ENCODE measurements at regions not wholly inside any gene's neighbourhood (a gene's known extent, or its start where the extent isn't known, plus 50 kb on each side); places are given as distances from the start of the nearest gene placed in this dataset.

DNA sequence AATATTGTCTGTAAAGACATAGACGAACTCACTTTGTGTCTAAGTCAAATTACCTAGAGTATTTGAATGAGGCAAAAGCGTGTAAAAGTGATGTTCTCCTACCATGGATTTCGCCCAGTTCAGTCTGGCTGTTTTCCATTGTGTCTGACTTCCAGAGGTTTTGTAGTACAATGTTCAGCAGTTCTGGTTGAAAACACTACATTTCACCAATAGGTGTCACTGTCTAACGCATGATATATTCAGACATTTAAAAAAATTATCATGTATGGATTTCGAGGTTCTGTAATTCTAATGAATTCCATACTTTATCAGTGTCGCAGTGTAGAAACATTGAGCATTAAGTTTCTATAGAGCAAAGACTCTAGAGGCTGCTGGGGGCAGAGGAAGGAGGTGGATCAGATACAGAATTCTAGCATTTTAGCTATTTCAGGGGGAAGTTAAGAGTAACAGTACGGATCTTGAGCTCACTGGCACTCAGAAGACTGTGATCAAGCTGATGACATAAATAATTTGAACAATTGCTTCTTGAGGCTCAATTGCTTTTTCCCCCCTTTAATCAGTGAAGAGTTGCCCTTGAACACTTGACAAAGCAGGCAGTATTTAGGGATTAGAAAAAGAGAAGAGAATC, 196.9 kb upstream of the RHOBTB1 start:
- no peak for DNase-seq (ENCODE audit: extremely low spot score, unreplicated experiment)
- TF ChIP-seq, protein P1, sequence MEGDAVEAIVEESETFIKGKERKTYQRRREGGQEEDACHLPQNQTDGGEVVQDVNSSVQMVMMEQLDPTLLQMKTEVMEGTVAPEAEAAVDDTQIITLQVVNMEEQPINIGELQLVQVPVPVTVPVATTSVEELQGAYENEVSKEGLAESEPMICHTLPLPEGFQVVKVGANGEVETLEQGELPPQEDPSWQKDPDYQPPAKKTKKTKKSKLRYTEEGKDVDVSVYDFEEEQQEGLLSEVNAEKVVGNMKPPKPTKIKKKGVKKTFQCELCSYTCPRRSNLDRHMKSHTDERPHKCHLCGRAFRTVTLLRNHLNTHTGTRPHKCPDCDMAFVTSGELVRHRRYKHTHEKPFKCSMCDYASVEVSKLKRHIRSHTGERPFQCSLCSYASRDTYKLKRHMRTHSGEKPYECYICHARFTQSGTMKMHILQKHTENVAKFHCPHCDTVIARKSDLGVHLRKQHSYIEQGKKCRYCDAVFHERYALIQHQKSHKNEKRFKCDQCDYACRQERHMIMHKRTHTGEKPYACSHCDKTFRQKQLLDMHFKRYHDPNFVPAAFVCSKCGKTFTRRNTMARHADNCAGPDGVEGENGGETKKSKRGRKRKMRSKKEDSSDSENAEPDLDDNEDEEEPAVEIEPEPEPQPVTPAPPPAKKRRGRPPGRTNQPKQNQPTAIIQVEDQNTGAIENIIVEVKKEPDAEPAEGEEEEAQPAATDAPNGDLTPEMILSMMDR (IDR thresholded peaks at IDR 0.05), result peak; percentile 80
- no peaks in the 10 kb centered on the region for H3K27me3 Mint-ChIP-seq (ENCODE audit: unreplicated experiment)
- peaks cover 1% of the 10 kb centered on the region for H3K36me3 Mint-ChIP-seq (ENCODE audit: unreplicated experiment)
- H3K9me3 Mint-ChIP-seq (ENCODE audit: unreplicated experiment), result peaks cover 8% of the 10 kb centered on the region
- peaks cover 34% of the 10 kb centered on the region for H3K4me1 Mint-ChIP-seq (ENCODE audit: unreplicated experiment)
- H3K27ac Mint-ChIP-seq (ENCODE audit: unreplicated experiment), result no peak overlapping the region
- H3K4me3 Mint-ChIP-seq (ENCODE audit: unreplicated experiment), result no peak overlapping the region

DNA sequence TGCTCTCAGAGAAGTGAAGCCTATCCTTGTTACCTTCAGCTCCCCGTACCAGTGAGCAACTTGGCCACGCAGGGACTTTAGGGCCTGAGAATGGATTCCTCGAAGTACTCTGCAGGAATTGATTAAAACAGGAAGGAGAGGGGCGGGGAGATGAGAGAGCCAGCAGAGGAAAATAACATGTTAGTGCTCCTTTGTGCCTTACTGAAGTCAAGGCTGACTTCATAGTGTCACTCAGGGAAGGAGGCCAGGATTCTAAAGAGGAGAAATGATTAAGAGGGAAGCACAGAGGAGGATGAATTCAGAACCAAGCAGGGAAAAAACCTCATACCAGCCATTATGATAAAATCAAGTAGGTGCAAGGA, 195.6 kb upstream of the RHOBTB1 start:
- DNase-seq (ENCODE audit: extremely low spot score, unreplicated experiment), result no peak
- Mint-ChIP-seq H3K36me3 (ENCODE audit: unreplicated experiment) (no peaks in the 10 kb centered on the region), H3K27me3 (ENCODE audit: unreplicated experiment) (no peaks in the 10 kb centered on the region), H3K9me3 (ENCODE audit: unreplicated experiment) (peaks cover 8% of the 10 kb centered on the region), H3K4me1 (ENCODE audit: unreplicated experiment) (peaks cover 42% of the 10 kb centered on the region), H3K27ac (ENCODE audit: unreplicated experiment) (peak overlapping the region; percentile 58), H3K4me3 (ENCODE audit: unreplicated experiment) (peak overlapping the region; percentile 18)
- TF ChIP-seq, protein P1 (IDR thresholded peaks at IDR 0.05), result no peak

DNA sequence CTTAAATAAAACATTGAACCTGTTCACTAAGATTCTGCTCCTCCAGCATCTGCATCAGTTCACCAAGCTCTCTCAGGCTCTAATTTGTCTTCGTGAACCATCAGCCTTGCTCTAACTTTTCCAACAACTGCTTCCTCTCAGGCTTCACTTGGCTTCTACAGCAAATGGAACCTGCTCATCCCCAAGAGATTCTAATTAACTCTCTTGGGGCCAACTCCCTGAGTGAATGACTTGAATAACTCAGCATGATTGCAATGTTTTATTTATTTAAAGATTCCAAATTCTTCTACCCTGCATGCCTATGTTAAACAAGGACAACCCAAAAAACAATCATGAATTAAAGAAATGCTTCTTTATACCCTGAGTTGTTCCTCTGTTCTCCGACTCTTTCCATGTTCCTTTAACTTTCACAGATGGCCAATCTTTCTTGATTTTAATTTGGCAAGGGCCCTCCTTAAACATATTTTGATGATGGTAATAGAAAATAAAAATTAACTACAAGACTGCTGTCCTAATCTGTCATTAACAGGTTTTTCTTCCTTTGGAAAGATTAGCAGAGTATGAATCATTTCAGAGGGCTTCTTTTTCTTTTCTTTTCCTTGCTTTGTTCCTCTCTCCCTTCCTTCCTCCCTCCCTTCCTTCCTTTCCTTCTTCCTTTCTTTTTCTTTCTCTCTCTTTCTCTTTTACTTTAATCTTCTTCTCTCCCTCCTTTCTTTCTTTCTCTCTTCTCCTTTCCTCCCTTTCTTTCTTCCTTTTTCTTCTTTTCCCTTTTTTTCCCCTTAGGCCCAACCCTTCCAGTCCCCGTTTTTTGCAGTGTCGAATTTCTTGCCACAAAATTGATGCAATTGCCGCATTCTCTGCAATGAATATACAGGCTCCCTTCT, 195.0 kb upstream of the RHOBTB1 start:
- TF ChIP-seq, protein P1 (IDR thresholded peaks at IDR 0.05), result no peak
- H3K4me1 Mint-ChIP-seq (ENCODE audit: unreplicated experiment), result peaks cover 42% of the 10 kb centered on the region

DNA sequence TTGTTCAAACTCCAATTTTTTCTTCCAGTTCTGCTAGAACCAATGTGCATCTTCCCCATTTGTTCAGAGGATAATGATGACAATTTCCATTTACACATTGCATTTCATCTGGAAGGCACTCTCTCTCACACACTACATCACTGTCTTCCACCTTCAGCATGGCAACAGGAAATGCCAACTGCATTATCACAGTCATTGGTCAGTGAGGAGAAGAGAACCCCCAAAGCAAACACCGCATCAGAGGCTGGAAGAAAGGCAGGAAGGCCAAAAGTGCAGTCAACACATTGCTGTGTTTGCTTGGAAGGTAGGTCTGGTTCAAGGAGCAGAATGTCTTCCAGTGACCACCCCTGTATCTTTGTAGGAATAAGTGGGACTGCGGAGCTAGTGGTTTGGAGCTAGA, 192.2 kb upstream of the RHOBTB1 start:
- DNase-seq (ENCODE audit: extremely low spot score, unreplicated experiment), result no peak
- TF ChIP-seq, protein P1 (IDR thresholded peaks at IDR 0.05), result no peak

More for the DNA sequence above, 195.0 kb upstream of the RHOBTB1 start:
- peak overlapping the region; percentile 18 for H3K4me3 Mint-ChIP-seq (ENCODE audit: unreplicated experiment)
- H3K36me3 Mint-ChIP-seq (ENCODE audit: unreplicated experiment), result no peaks in the 10 kb centered on the region
- no peak for DNase-seq (ENCODE audit: extremely low spot score, unreplicated experiment)
- H3K27me3 Mint-ChIP-seq (ENCODE audit: unreplicated experiment), result no peaks in the 10 kb centered on the region
- peaks cover 8% of the 10 kb centered on the region for H3K9me3 Mint-ChIP-seq (ENCODE audit: unreplicated experiment)
- H3K27ac Mint-ChIP-seq (ENCODE audit: unreplicated experiment), result peak overlapping the region; percentile 58

DNA sequence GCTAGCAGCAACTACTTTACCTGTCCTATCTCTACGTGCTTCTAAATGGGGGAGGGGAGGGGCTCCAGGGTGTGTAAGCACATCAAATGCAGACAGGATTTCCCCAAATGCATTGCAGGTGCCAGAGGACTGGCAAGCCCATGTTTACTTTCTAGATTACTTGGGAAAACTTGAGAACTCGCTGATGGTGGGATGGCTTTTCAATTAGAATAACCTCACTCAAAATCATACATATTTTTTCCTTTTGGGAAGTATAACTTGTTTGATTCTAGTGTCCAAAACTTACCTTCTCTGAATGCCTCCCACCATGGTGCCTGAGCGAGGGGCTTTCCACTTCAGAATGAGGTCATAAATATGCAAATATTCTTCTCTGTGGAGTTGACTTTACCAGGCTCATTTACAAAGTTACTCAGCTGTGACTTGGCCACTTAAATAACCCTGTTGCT, 191.3 kb upstream of the RHOBTB1 start:
- Mint-ChIP-seq H3K4me1 (ENCODE audit: unreplicated experiment) (peaks cover 44% of the 10 kb centered on the region), H3K27ac (ENCODE audit: unreplicated experiment) (no peak overlapping the region), H3K4me3 (ENCODE audit: unreplicated experiment) (no peak overlapping the region), H3K36me3 (ENCODE audit: unreplicated experiment) (no peaks in the 10 kb centered on the region), H3K27me3 (ENCODE audit: unreplicated experiment) (no peaks in the 10 kb centered on the region), H3K9me3 (ENCODE audit: unreplicated experiment) (peaks cover 8% of the 10 kb centered on the region)
- no peak for DNase-seq (ENCODE audit: extremely low spot score, unreplicated experiment)
- TF ChIP-seq, protein P1 (IDR thresholded peaks at IDR 0.05), result no peak

More for the DNA sequence above, 192.2 kb upstream of the RHOBTB1 start:
- peaks cover 42% of the 10 kb centered on the region for H3K4me1 Mint-ChIP-seq (ENCODE audit: unreplicated experiment)
- no peaks in the 10 kb centered on the region for H3K36me3 Mint-ChIP-seq (ENCODE audit: unreplicated experiment)
- peak overlapping the region; percentile 43 for H3K27ac Mint-ChIP-seq (ENCODE audit: unreplicated experiment)
- no peak overlapping the region for H3K4me3 Mint-ChIP-seq (ENCODE audit: unreplicated experiment)
- H3K9me3 Mint-ChIP-seq (ENCODE audit: unreplicated experiment), result peaks cover 8% of the 10 kb centered on the region
- no peaks in the 10 kb centered on the region for H3K27me3 Mint-ChIP-seq (ENCODE audit: unreplicated experiment)

Measured in osteocyte (in vitro differentiated cells).